HCT116 (cell line): ENCODE measurements at regions not wholly inside any gene's neighbourhood (a gene's known extent, or its start where the extent isn't known, plus 50 kb on each side); places are given as distances from the start of the nearest gene placed in this dataset.

ENCODE experiments used
- CTCF ChIP-seq, 3 experiments: fragments of 200-600 bp in 1 of 3; sonication (generic) in 1 of 3; IDR thresholded peaks in 2 of 3; conservative IDR thresholded peaks in 1 of 3; 2 replicates each; pipeline ENCODE4 v1.5.1; 2012 to 2017; ENCODE audit warnings: low read depth in 2 of 3, low read length in 2 of 3, antibody characterized with exemption in 1 of 3, borderline replicate concordance in 1 of 3, control low read depth in 1 of 3, mild to moderate bottlenecking in 1 of 3, mixed read lengths in 1 of 3, mixed run types in 1 of 3, moderate library complexity in 1 of 3; ENCODE audit not compliant: insufficient read depth in 1 of 3
- EZH2 ChIP-seq: fragments of 200-600 bp; sonication (generic); IDR thresholded peaks from 2 replicates; pipeline ENCODE4 v1.6.1; 2017; ENCODE audit warnings: antibody characterized with exemption, mixed run types
- JUND ChIP-seq: IDR thresholded peaks from 2 replicates; pipeline ENCODE4 v1.6.1; 2012
- REST ChIP-seq: IDR thresholded peaks from 2 replicates; pipeline ENCODE4 v1.6.1; 2012; ENCODE audit warnings: low read depth
- SIN3A ChIP-seq: IDR thresholded peaks from 2 replicates; pipeline ENCODE4 v1.6.1; 2012; ENCODE audit warnings: low read depth
- TCF7L2 ChIP-seq: IDR thresholded peaks from 2 replicates; pipeline ENCODE4 v1.7.0; 2011; ENCODE audit warnings: borderline replicate concordance, inconsistent platforms; ENCODE audit not compliant: insufficient read depth, insufficient read length; ENCODE audit errors: extremely low read depth
- YY1 ChIP-seq: IDR thresholded peaks from 2 replicates; pipeline ENCODE4 v1.6.1; 2011; ENCODE audit warnings: low read length, low read depth, moderate library complexity, mild to moderate bottlenecking; ENCODE audit not compliant: insufficient replicate concordance; ENCODE audit errors: extremely low read depth
- ZBTB33 ChIP-seq: IDR thresholded peaks from 2 replicates; pipeline ENCODE4 v1.6.1; 2011; ENCODE audit warnings: mild to moderate bottlenecking, low read length, moderate library complexity; ENCODE audit not compliant: insufficient replicate concordance; ENCODE audit errors: extremely low read depth

GRCh38 chr15:95076678-95076990 lies 845.3 kb downstream of the MCTP2 start:
- no peak for TF ChIP-seq CTCF (IDR thresholded peaks at IDR 0.05 in 2 of 3, conservative IDR thresholded peaks at IDR 0.05 in 1 of 3; ENCODE audit: borderline replicate concordance in 1 of 3, insufficient read depth in 1 of 3, low read depth in 2 of 3, low read length in 2 of 3)
- no peak for TF ChIP-seq JUND
- no peak for TF ChIP-seq TCF7L2
- no peak for TF ChIP-seq YY1
- no peak for TF ChIP-seq REST
- no peak for TF ChIP-seq SIN3A
- TF ChIP-seq EZH2, result no peak
- no peak for TF ChIP-seq ZBTB33
